Fibroblast of lung (primary cell): ENCODE measurements at regions not wholly inside any gene's neighbourhood (a gene's known extent, or its start where the extent isn't known, plus 50 kb on each side); places are given as distances from the start of the nearest gene placed in this dataset.

Source experiments
- DNase-seq, 2 donors: peaks; one replicate each; pipeline versions ENCODE4 v3.0.0 to v3.0.0-alpha.2; 2010; ENCODE audit warnings: low read depth in 2 of 2
- H2AFZ ChIP-seq: 2 replicates; pipeline ENCODE4 v1.5.1; 2012; ENCODE audit warnings: low read length, control low read depth, inconsistent platforms
- H3K27ac ChIP-seq: 2 replicates; pipeline ENCODE4 v1.5.1; 2011; ENCODE audit warnings: low read length, control low read depth; ENCODE audit not compliant: insufficient read depth
- H3K27me3 ChIP-seq: 2 replicates; pipeline ENCODE4 v1.5.1; 2011; ENCODE audit warnings: mild to moderate bottlenecking, low read length; ENCODE audit not compliant: control insufficient read depth, insufficient read depth
- H3K36me3 ChIP-seq: 2 replicates; pipeline ENCODE4 v1.5.1; 2011; ENCODE audit warnings: low read length; ENCODE audit not compliant: control insufficient read depth, insufficient read depth
- H3K4me1 ChIP-seq: 2 replicates; pipeline ENCODE4 v1.5.1; 2011; ENCODE audit warnings: low read length; ENCODE audit not compliant: control insufficient read depth, insufficient read depth; ENCODE audit errors: extremely low read depth
- H3K4me2 ChIP-seq: 2 replicates; pipeline ENCODE4 v1.5.1; 2011; ENCODE audit warnings: low read length, control low read depth; ENCODE audit not compliant: insufficient read depth; ENCODE audit errors: extremely low read depth
- H3K4me3 ChIP-seq, 4 experiments: fragments of 200-600 bp in 1 of 4; sonication (generic) in 1 of 4; replicated peaks in 1 of 4; 2 replicates each; pipeline ENCODE4 v1.5.1; 2011 to 2016; ENCODE audit warnings: low read length in 4 of 4, low read depth in 3 of 4, mild to moderate bottlenecking in 3 of 4, control low read depth in 2 of 4, inconsistent platforms in 1 of 4, mixed read lengths in 1 of 4; ENCODE audit not compliant: insufficient read depth in 1 of 4; ENCODE audit errors: control extremely low read depth in 1 of 4
- H3K79me2 ChIP-seq: 2 replicates; pipeline ENCODE4 v1.5.1; 2012; ENCODE audit warnings: mild to moderate bottlenecking, low read length, inconsistent platforms; ENCODE audit not compliant: control insufficient read depth, insufficient read depth
- H3K9ac ChIP-seq: 2 replicates; pipeline ENCODE4 v1.5.1; 2011; ENCODE audit warnings: mild to moderate bottlenecking, low read length, control low read depth; ENCODE audit not compliant: insufficient read depth
- H3K9me3 ChIP-seq: 2 replicates; pipeline ENCODE4 v1.5.1; 2012; ENCODE audit warnings: low read depth, low read length; ENCODE audit not compliant: control insufficient read depth, insufficient read depth
- H4K20me1 ChIP-seq: 2 replicates; pipeline ENCODE4 v1.5.1; 2011; ENCODE audit warnings: low read length; ENCODE audit not compliant: control insufficient read depth, insufficient read depth; ENCODE audit errors: extremely low read depth
- EZH2 ChIP-seq: IDR thresholded peaks from 2 replicates; pipeline ENCODE4 v1.5.1; 2012; ENCODE audit warnings: low read length, control low read depth, mild to moderate bottlenecking; ENCODE audit errors: missing control alignments
- TF ChIP-seq, protein P1 (sequence below), 2 donors: IDR thresholded peaks in 1 of 2; conservative IDR thresholded peaks in 1 of 2; 1 replicate in 1 of 2; 2 replicates in 1 of 2; pipeline ENCODE4 v1.5.1; 2011 to 2012; ENCODE audit warnings: low read length in 2 of 2, control low read depth in 1 of 2, inconsistent platforms in 1 of 2, low read depth in 1 of 2, mild to moderate bottlenecking in 1 of 2

DNA sequence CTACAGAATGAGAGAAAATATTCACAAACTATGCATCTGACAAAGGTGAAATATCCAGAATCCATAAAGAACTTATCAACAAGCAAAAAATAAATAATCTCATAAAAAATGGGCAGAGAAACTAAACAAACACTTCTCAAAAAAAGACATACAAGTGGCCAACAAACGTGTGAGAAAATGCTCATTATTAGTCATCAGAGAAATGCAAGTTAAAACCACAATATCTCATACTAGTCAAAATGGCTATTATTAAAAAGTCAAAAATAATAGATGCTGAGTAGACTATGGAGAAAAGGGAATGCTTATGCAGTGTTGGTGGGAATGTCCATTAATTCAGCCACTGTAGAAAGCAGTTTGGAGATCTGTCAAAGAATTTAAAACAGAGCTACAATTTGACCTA is 533.3 kb downstream of the TMA16 start:
- Histone ChIP-seq H3K4me1 (no peaks in the 10 kb centered on the region), H3K79me2 (no peaks in the 10 kb centered on the region), H4K20me1 (no peaks in the 10 kb centered on the region), H3K4me3 (no peak overlapping the region), H3K27ac (no peak overlapping the region), H3K9ac (no peak overlapping the region), H3K36me3 (no peaks in the 10 kb centered on the region), H2AFZ (no peak overlapping the region), H3K4me2 (no peak overlapping the region), H3K27me3 (no peaks in the 10 kb centered on the region), H3K9me3 (no peaks in the 10 kb centered on the region)
- no peak for DNase-seq
- TF ChIP-seq EZH2: no peak
- TF ChIP-seq, protein P1, sequence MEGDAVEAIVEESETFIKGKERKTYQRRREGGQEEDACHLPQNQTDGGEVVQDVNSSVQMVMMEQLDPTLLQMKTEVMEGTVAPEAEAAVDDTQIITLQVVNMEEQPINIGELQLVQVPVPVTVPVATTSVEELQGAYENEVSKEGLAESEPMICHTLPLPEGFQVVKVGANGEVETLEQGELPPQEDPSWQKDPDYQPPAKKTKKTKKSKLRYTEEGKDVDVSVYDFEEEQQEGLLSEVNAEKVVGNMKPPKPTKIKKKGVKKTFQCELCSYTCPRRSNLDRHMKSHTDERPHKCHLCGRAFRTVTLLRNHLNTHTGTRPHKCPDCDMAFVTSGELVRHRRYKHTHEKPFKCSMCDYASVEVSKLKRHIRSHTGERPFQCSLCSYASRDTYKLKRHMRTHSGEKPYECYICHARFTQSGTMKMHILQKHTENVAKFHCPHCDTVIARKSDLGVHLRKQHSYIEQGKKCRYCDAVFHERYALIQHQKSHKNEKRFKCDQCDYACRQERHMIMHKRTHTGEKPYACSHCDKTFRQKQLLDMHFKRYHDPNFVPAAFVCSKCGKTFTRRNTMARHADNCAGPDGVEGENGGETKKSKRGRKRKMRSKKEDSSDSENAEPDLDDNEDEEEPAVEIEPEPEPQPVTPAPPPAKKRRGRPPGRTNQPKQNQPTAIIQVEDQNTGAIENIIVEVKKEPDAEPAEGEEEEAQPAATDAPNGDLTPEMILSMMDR (conservative IDR thresholded peaks at IDR 0.05 in 1 of 2, IDR thresholded peaks at IDR 0.05 in 1 of 2; ENCODE audit: low read depth in 1 of 2, low read length in 2 of 2): no peak

DNA sequence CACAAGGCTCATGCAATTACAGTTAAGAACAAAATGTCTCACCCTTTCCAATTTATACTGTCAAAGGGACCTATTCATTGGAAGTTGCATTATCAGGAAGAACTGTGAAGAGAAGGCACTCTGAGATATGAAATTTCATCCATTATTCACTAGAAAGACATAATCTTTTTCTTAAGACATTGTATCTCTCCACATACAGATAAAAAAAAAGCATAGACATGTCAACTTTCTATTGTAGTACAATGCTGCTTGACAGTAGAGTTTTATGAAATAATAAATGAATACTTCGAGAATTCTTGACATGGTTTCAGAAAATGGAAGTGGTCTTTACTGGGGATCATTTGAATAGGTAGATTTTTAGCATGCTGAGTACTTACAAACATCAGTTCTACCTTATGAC is 545.0 kb downstream of the TMA16 start:
- Histone ChIP-seq H3K36me3 (no peaks in the 10 kb centered on the region), H3K27ac (no peak overlapping the region), H3K4me3 (no peak overlapping the region), H3K9me3 (no peaks in the 10 kb centered on the region), H3K27me3 (no peaks in the 10 kb centered on the region), H2AFZ (no peak overlapping the region), H3K4me2 (no peak overlapping the region), H3K9ac (no peak overlapping the region), H4K20me1 (no peaks in the 10 kb centered on the region), H3K4me1 (no peaks in the 10 kb centered on the region), H3K79me2 (no peaks in the 10 kb centered on the region)
- DNase-seq: no peak
- TF ChIP-seq, protein P1 (conservative IDR thresholded peaks at IDR 0.05 in 1 of 2, IDR thresholded peaks at IDR 0.05 in 1 of 2; ENCODE audit: low read depth in 1 of 2, low read length in 2 of 2): no peak
- no peak for TF ChIP-seq EZH2

DNA sequence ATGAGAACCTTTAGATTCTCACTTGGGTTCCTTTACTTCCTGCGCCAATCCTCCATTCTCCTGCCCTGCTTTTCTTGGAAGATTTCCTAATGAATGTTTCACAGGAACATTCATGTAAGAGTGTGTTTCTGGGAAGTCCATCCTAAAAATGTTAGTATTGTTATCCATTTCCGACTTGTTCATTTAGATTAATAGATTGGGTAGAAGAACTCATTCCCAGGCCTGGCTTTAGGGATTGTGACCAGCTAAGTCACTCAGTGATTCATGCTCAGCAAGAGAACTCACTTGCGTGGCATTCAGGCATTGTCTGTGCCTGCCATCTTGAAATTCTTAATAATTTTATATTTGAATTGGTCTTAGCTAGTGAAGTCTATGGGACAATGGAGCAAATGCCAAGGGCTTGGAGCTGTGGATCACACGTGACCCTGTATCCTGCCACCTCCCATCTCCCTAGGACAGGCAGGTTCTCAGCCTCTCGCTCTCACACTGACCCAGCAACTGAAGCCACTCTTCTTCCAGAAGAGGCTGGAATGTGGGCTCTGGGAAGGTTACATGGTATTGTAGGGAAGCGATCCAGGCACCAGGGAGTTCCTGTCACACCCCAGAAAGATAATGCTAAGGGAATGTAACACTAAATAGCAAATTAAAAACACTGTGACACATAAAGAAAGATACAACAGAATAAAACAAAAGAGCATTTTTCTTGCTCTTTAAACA is 562.1 kb downstream of the TMA16 start:
- Histone ChIP-seq H3K4me3 (no peak overlapping the region), H3K36me3 (no peaks in the 10 kb centered on the region), H3K4me1 (no peaks in the 10 kb centered on the region), H3K4me2 (no peak overlapping the region), H2AFZ (no peak overlapping the region), H3K27me3 (no peaks in the 10 kb centered on the region), H4K20me1 (no peaks in the 10 kb centered on the region), H3K79me2 (no peaks in the 10 kb centered on the region), H3K9me3 (no peaks in the 10 kb centered on the region), H3K9ac (no peak overlapping the region), H3K27ac (no peak overlapping the region)
- TF ChIP-seq, protein P1 (conservative IDR thresholded peaks at IDR 0.05 in 1 of 2, IDR thresholded peaks at IDR 0.05 in 1 of 2; ENCODE audit: low read depth in 1 of 2, low read length in 2 of 2): no peak
- no peak for TF ChIP-seq EZH2
- peak in 1 of 2 donors; percentile 67 for DNase-seq
